PC-9 (cell line): ENCODE measurements at regions not wholly inside any gene's neighbourhood (a gene's known extent, or its start where the extent isn't known, plus 50 kb on each side); places are given as distances from the start of the nearest gene placed in this dataset.

ENCODE experiments used
- CTCF ChIP-seq: fragments of 200-600 bp; sonication (generic); conservative IDR thresholded peaks from 2 replicates; pipeline ENCODE4 v1.6.1; 2017; ENCODE audit warnings: mixed run types, antibody characterized with exemption, mild to moderate bottlenecking, moderate library complexity
- EZH2 ChIP-seq: fragments of 200-600 bp; sonication (generic); IDR thresholded peaks from 2 replicates; pipeline ENCODE4 v1.8.0; 2017; ENCODE audit warnings: antibody characterized with exemption, low read depth

- TF ChIP-seq CTCF = no peak
- no peak for TF ChIP-seq EZH2
Observed at GRCh38 chr5:164376843-164377242, 871.4 kb downstream of the MAT2B start.
